ENCODE measurements at regions not wholly inside any gene's neighbourhood (a gene's known extent, or its start where the extent isn't known, plus 50 kb on each side); places are given as distances from the start of the nearest gene placed in this dataset.

- no peak overlapping the region for H3K56ac ChIP-seq (replicated peaks; ENCODE audit: insufficient read length, low read depth, low read length)
- no peaks in the 10 kb centered on the region for H3K36me3 ChIP-seq (ENCODE audit: control insufficient read depth in 2 of 4, insufficient read depth in 4 of 4, low read length in 3 of 4)
- DNase-seq (ENCODE audit: low read depth in 1 of 2, low spot score in 2 of 2) (no peak), FAIRE-seq (no peak)
- no peaks in the 10 kb centered on the region for H3K79me2 ChIP-seq (ENCODE audit: control insufficient read depth in 1 of 2, insufficient read depth in 2 of 2, low read length in 2 of 2)
- no peak overlapping the region for H4K91ac ChIP-seq (replicated peaks; ENCODE audit: insufficient read length, low read length)
- ChIA-PET CTCF (ENCODE audit: partially characterized antibody) (interaction anchor here (1.1 to 1.6 kb wide), 2 partner anchors 14 to 169 kb away, joined by 4 to 5 read pairs; no protein-coding TSS in a partner anchor), POLR2A (ENCODE audit: partially characterized antibody) (no interaction called here)
- no peak overlapping the region for H4K5ac ChIP-seq (ENCODE audit: insufficient read length, low read depth, low read length)
- no peak overlapping the region for H2BK15ac ChIP-seq (ENCODE audit: low read length)
- no peak overlapping the region for H2BK12ac ChIP-seq (ENCODE audit: low read depth, low read length)
- no peak overlapping the region for H3K14ac ChIP-seq (ENCODE audit: insufficient read length)
- H2BK120ac ChIP-seq (replicated peaks; ENCODE audit: low read depth, low read length): no peak overlapping the region
- WGBS, 2 experiments (ENCODE audit: extremely low coverage in 1 of 2, insufficient coverage in 1 of 2, insufficient read length in 1 of 2, insufficient replicate concordance in 2 of 2, low coverage in 1 of 2, low lambda C conversion rate in 2 of 2, missing lambda C conversion rate in 1 of 2): 92% methylated on average over 4 of the region's 4 CpGs; no CpG with 5 or more reads in 1 of the 2 experiments
- H3K9me3 ChIP-seq (ENCODE audit: insufficient read depth in 2 of 2, low read depth in 1 of 2, low read length in 1 of 2): no peaks in the 10 kb centered on the region
- no peak overlapping the region for H3K18ac ChIP-seq (ENCODE audit: extremely low read depth, low read length)
- H3K4me3 ChIP-seq (ENCODE audit: extremely low read depth in 1 of 4, insufficient read depth in 2 of 4, low read depth in 3 of 4, low read length in 4 of 4): no peak overlapping the region
- H3K4ac ChIP-seq (replicated peaks; ENCODE audit: insufficient read length, low read depth, low read length): no peak overlapping the region
- H3K4me1 ChIP-seq (replicated peaks in 1 of 4; ENCODE audit: control insufficient read depth in 3 of 4, insufficient read depth in 4 of 4, low read length in 3 of 4): peaks cover 0 to 3% (median 0%) of the 10 kb centered on the region in 4 experiments; a peak in 1 of 7 replicates
- H2BK5ac ChIP-seq (ENCODE audit: low read depth, low read length): no peak overlapping the region
- H3K23me2 ChIP-seq (ENCODE audit: low read depth, low read length): no peaks in the 10 kb centered on the region; the same call in 1 of the 2 replicates
- H2BK20ac ChIP-seq (ENCODE audit: low read length): no peak overlapping the region
- no peak overlapping the region for H3K4me2 ChIP-seq (ENCODE audit: insufficient read depth in 1 of 2, low read depth in 2 of 2, low read length in 2 of 2)
- no peaks in the 10 kb centered on the region for H3K27me3 ChIP-seq (replicated peaks in 1 of 4; ENCODE audit: control insufficient read depth in 3 of 4, extremely low read depth in 1 of 4, insufficient read depth in 3 of 4, low read length in 3 of 4)
- no peak overlapping the region for H4K8ac ChIP-seq (ENCODE audit: extremely low read depth, insufficient read depth, low read length)
- H3K79me1 ChIP-seq (ENCODE audit: low read depth, low read length): no peaks in the 10 kb centered on the region
- H3K27ac ChIP-seq (ENCODE audit: low read depth, low read length): no peak overlapping the region
- no peak overlapping the region for H3K9ac ChIP-seq (replicated peaks in 1 of 4; ENCODE audit: extremely low read depth in 1 of 4, low read depth in 3 of 4, low read length in 3 of 4)
- H3K23ac ChIP-seq (ENCODE audit: insufficient read length): no peak overlapping the region
- H2AFZ ChIP-seq (ENCODE audit: low read length): no peak overlapping the region
- H2AK5ac ChIP-seq (ENCODE audit: low read depth, low read length): no peak overlapping the region
- no peaks in the 10 kb centered on the region for H4K20me1 ChIP-seq (replicated peaks in 1 of 2; ENCODE audit: control insufficient read depth in 1 of 2, insufficient read depth in 2 of 2, low read length in 2 of 2)
- TF ChIP-seq CBX5 (IDR thresholded peaks at IDR 0.05; ENCODE audit: low read depth, low read length): no peak
- TF ChIP-seq RAD21 (IDR thresholded peaks at IDR 0.05 in 1 of 2, conservative IDR thresholded peaks at IDR 0.05 in 1 of 2; ENCODE audit: low read depth in 2 of 2, low read length in 2 of 2): no peak
- no peak for TF ChIP-seq HDAC2 (IDR thresholded peaks at IDR 0.05; ENCODE audit: borderline replicate concordance in 1 of 2, low read depth in 2 of 2, low read length in 2 of 2)
- no peak for TF ChIP-seq CREB1 (IDR thresholded peaks at IDR 0.05)
- TF ChIP-seq TAF7 (optimal IDR thresholded peaks at IDR 0.05; ENCODE audit: borderline replicate concordance, low read depth, low read length): no peak
- TF ChIP-seq SIN3A (conservative IDR thresholded peaks at IDR 0.05 in 1 of 2, IDR thresholded peaks at IDR 0.05 in 1 of 2; ENCODE audit: low read depth in 1 of 2, low read length in 2 of 2): no peak
- TF ChIP-seq SP2 (IDR thresholded peaks at IDR 0.05; ENCODE audit: low read length): no peak
Measured at GRCh38 chr1:56415720-56416119, 163.6 kb downstream of the PLPP3 start.
